GM12891 (cell line): ENCODE measurements at regions not wholly inside any gene's neighbourhood (a gene's known extent, or its start where the extent isn't known, plus 50 kb on each side); places are given as distances from the start of the nearest gene placed in this dataset.

ENCODE experiments used
- DNase-seq: peaks from one replicate; pipeline ENCODE4 v3.0.0; 2011; ENCODE audit warnings: low spot score; ENCODE audit not compliant: insufficient read length
- FAIRE-seq: peaks from 2 replicates; lab custom pipeline; 2011; peaks lifted over from hg19 to GRCh38; lab: Jason Lieb, UNC
- PAX5 ChIP-seq: IDR thresholded peaks from 2 replicates; pipeline ENCODE4 v1.6.1; 2011; ENCODE audit warnings: low read length, moderate library complexity, mild to moderate bottlenecking; ENCODE audit not compliant: insufficient read depth, severe bottlenecking
- POLR2A ChIP-seq: IDR thresholded peaks from 2 replicates; pipeline ENCODE4 v1.6.1; 2011; ENCODE audit warnings: low read depth, low read length, control low read depth
- POLR2AphosphoS5 ChIP-seq: IDR thresholded peaks from 2 replicates; pipeline ENCODE4 v1.6.1; 2011; ENCODE audit warnings: low read depth, low read length, control low read depth
- POU2F2 ChIP-seq: IDR thresholded peaks from 2 replicates; pipeline ENCODE4 v1.6.1; 2011; ENCODE audit warnings: low read depth, mild to moderate bottlenecking, control low read depth, low read length, moderate library complexity
- SPI1 ChIP-seq: IDR thresholded peaks from 2 replicates; pipeline ENCODE4 v1.6.1; 2011; ENCODE audit warnings: low read depth, low read length, control low read depth
- TAF1 ChIP-seq: IDR thresholded peaks from 2 replicates; pipeline ENCODE4 v1.6.1; 2011; ENCODE audit warnings: low read depth, low read length, control low read depth

GRCh38 chr10:10617686-10618085 is 400.0 kb upstream of the CELF2 start:
- no peak for TF ChIP-seq POLR2A
- no peak for FAIRE-seq
- no peak for DNase-seq

DNA sequence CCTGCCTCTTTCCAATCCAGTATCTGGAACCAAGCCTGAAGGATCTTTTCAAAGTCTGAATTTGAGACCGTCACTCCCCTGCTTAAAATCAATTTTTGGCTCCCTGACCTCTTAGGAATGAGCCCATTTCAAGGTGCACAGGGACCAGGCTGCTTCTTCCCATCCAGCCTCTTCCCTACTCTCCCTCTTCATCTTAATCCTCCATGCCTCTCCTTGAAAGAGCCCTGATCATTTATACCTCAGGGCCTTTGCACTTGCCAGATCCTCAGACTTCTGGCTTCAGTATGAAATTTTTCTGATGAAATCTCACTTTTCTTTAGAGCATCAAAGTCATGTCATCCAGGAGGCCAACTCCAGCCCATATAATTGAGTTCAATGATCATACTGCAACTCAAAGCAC is 399.5 kb upstream of the CELF2 start:
- no peak for DNase-seq
- no peak for TF ChIP-seq POU2F2
- TF ChIP-seq SPI1 = no peak
- TF ChIP-seq POLR2AphosphoS5 = no peak
- TF ChIP-seq TAF1 = no peak
- TF ChIP-seq PAX5 = no peak
- no peak for TF ChIP-seq POLR2A
- FAIRE-seq = no peak

- DNase-seq (no peak), FAIRE-seq (no peak)
- TF ChIP-seq POLR2A (no peak), TAF1 (no peak), POU2F2 (no peak), SPI1 (no peak), PAX5 (no peak), POLR2AphosphoS5 (no peak)
Observed at GRCh38 chr10:10623958-10624566, 393.6 kb upstream of the CELF2 start.

GRCh38 chr10:10624567-10624962 is 393.1 kb upstream of the CELF2 start:
- DNase-seq (no peak), FAIRE-seq (no peak)
- TF ChIP-seq POLR2AphosphoS5 (no peak), POLR2A (no peak), PAX5 (no peak), POU2F2 (no peak), TAF1 (no peak), SPI1 (no peak)

DNA sequence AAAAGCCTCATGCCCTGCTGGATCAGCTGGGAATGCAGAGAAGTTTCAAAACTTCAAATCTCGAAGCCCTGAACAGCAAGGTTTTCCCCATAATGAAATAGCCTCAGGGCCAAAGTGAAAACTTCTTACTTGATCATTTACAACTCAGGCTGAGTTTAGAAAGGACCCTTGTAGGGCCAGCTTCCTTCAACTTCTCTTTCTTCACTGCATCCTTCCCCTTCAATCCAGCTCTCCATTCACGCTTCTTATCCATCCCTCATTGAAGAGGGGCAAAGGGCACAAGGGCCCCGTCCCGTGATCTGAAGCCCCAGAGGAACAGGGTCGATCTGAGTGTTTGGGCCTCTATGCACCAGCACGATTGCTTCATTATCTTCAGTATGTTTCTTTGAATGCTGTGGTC is 392.2 kb upstream of the CELF2 start:
- DNase-seq (no peak), FAIRE-seq (no peak)
- TF ChIP-seq POU2F2 (no peak), TAF1 (no peak), SPI1 (no peak), POLR2AphosphoS5 (no peak), PAX5 (no peak)

- FAIRE-seq (no peak), DNase-seq (no peak)
- no peak for TF ChIP-seq SPI1
- no peak for TF ChIP-seq TAF1
- TF ChIP-seq POLR2A = no peak
- TF ChIP-seq POU2F2 = no peak
- no peak for TF ChIP-seq POLR2AphosphoS5
- TF ChIP-seq PAX5 = no peak
Observed at GRCh38 chr10:10626734-10627133, 390.9 kb upstream of the CELF2 start.

- TF ChIP-seq TAF1 = no peak
- TF ChIP-seq SPI1 = no peak
- no peak for TF ChIP-seq POLR2A
- no peak for TF ChIP-seq POU2F2
- no peak for TF ChIP-seq PAX5
- no peak for TF ChIP-seq POLR2AphosphoS5
- FAIRE-seq = no peak
- no peak for DNase-seq
Observed at GRCh38 chr10:10627414-10627813, 390.3 kb upstream of the CELF2 start.

DNA sequence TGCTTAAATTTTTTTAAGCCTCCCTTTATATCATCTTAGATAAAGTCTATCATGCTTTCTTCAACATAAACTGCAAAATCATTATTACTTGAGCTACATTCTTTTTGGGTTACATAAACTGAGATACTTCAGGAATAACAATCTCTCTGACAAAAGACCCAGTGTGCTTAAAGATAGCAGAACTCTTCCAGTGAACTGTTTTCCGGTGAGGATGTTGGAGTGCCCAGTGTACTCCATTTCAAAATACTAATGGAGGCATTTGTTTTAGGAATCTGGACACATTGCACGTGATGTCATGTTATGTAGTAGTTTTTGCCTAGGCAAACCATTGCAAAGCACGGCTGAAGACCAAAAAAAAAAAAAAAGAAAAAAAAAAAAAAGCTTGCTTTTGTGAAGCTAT is 388.2 kb upstream of the CELF2 start:
- DNase-seq (no peak), FAIRE-seq (no peak)
- TF ChIP-seq SPI1 = no peak
- no peak for TF ChIP-seq PAX5
- TF ChIP-seq TAF1 = no peak
- TF ChIP-seq POU2F2 = no peak
- TF ChIP-seq POLR2AphosphoS5 = no peak
- no peak for TF ChIP-seq POLR2A

DNA sequence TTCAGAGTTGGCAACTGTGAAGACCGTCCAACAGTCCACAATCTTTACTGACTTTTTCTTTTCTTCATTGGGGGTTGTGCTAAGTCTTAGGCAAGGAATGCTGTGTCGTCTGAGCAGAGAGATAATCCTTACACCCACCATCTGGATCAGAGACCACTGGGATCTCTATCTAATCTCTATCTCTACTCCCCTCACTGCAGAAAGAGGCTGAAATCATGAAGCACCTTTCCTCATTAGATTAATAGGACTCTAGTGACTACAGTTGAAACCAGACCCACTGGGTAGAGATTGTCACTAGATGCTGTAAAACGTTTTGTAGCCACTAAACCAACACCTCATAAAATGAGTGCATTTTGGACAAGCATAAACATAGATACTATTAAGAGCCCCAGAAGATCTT is 387.4 kb upstream of the CELF2 start:
- TF ChIP-seq POLR2A = no peak
- TF ChIP-seq POLR2AphosphoS5 = no peak
- no peak for TF ChIP-seq SPI1
- no peak for TF ChIP-seq TAF1
- TF ChIP-seq POU2F2 = no peak
- TF ChIP-seq PAX5 = no peak
- no peak for FAIRE-seq
- no peak for DNase-seq

DNA sequence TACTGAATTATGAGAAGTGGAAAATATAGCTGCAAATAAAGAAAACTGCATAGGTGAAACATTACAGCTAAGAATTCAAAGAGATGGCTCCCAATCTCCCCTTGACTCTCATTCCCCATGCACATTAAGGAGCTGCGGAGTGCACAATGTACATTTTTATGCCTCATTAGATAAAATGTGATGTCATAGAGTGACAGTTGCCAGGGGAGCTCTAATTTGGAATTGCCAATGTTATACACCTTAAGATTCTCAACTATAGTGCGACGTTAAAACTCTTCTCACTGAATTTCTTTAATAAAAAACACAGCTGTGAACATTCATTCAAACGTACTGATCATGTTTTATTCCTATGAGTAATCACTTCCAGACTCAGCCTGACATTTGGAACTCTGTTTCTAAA is 386.9 kb upstream of the CELF2 start:
- TF ChIP-seq POLR2AphosphoS5 = no peak
- no peak for TF ChIP-seq POU2F2
- FAIRE-seq = no peak

More for the DNA sequence above, 386.9 kb upstream of the CELF2 start:
- DNase-seq = no peak
